Left cardiac atrium (tissue), 4 donors: ENCODE measurements at regions not wholly inside any gene's neighbourhood (a gene's known extent, or its start where the extent isn't known, plus 50 kb on each side); places are given as distances from the start of the nearest gene placed in this dataset.

ENCODE experiments used
- ATAC-seq, 2 donors: fragments of 200-7000 bp; cut with Tn5 transposase; one replicate each; pipeline ENCODE4 v1.9.1; 2020; ENCODE audit warnings: mild to moderate bottlenecking in 2 of 2, moderate library complexity in 2 of 2
- DNase-seq: peaks from one replicate; pipeline ENCODE4 v3.0.0-alpha.2; 2020
- intact Hi-C, 2 donors: fragments of 100-400 bp; cut with DNase I; formaldehyde crosslinking; loops; one replicate each; pipeline versions ENCODE4 v1.14.1 to v1.15.1; 2022 to 2023
- donor health status: DM: no; HTN: yes; CAD: no.
- donor health status: DM: no; HTN: yes; CAD: no; lungs with severe emphysema.
- donor health status: DM: yes; HTN: yes; CAD: no.
- donor health status: Dilated cardiomyopathy.

DNA sequence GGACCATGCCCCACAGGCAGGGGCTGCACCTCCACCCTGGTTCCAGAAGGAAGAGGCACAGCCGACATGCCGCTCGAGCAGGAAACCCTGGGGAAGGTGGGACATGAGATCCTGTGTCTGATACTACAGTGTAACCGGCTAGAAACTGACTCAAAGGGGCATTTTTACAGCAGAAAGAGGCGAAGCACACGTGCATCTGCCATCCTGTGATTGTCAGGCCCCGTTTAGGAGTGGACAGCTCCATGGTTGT, 62.7 kb downstream of the SIK1 start:
- DNase-seq, result no peak
- intact Hi-C loops, result no loop called here
- ATAC-seq, result no peak

GRCh38 chr21:43363506-43364260, 63.2 kb downstream of the SIK1 start:
- intact Hi-C loops, result no loop called here
- ATAC-seq (no peak), DNase-seq (no peak)

DNA sequence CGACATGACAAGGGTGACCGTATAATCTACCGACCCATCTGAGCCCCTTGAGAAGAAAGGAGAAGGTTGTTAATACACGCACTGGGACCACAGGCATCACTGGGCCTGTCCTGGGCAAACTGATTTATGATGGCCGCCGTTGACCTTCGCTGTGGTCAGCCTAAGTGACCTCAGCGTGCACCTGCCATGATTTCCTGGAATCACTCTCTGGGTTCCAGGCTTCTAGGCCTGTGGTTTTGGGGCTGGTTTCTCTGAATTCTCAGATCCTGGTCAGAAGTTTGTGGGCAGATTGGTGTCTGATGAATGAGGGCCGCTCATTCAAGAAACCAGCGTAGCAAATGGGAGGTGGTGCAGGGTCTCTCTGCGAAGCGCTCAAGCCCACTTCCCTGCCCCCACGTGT, 64.0 kb downstream of the SIK1 start:
- intact Hi-C loops, result no loop called here

GRCh38 chr21:43362321-43362791, 64.6 kb downstream of the SIK1 start:
- ATAC-seq (peak; percentile 78 to 84), DNase-seq (peak; percentile 88)
- intact Hi-C loops, result no loop called here

More for the DNA sequence above, 64.0 kb downstream of the SIK1 start:
- ATAC-seq, result no peak
- DNase-seq, result no peak

DNA sequence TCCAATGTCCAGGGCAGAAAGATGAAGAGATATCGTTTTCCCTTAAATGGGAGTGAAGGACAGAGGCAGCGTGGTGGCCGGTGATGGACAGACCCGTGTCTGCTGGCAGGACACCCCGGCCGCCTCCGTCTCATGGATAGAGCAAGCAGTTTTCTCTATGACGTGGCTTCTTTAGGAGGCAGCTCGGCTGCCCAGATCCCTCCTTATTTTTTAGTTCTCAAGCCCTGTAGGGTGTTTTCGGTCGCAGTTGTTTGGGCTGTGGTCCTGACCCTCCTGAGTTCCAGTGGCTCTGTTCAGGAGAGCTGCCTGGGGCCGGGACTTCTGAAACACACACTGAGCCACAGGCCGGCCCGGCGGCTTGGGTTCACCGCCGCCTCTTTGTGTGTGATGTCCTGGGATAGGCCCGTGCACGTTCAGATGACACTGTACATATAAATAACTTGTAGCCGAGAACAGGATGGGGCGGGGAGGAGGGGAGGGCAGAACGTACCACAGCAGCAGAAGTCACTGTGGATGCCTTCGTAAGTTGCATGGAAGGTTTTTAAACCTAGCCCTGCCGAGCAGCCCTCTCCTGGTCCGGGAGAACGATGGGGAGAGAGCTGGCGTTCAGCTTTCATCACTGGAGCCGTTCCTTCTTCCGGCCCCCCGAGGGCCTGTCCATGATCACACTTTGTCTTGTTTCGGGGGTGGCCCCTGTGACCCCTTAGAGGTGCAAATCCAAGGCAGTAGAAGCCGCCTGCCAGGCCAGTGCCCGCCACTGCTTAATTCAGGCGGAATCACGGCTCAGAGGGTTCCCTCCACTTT, 65.2 kb downstream of the SIK1 start:
- intact Hi-C loops, result no loop called here
- ATAC-seq (peak; percentile 79 to 87), DNase-seq (peak; percentile 69)

DNA sequence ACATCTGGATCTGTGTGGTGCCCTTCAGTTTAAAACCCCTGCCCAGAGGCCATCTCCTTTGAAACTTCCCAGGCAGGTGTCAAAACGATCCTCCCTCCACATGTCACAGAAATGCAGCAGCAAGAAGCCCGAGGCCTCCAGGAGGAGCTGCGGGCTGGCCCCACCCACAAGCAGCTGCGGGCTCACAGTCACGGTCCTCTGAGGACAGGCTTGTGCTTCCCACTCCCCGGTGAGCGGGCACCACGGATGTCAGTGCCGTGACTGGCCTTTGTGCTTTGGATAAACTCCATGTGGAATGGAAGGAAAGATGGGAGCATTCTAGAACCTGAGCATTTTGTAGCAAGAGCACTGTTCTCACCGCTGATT, 65.8 kb downstream of the SIK1 start:
- DNase-seq (no peak), ATAC-seq (peak; percentile 21 to 50)
- intact Hi-C loops, result no loop called here

- DNase-seq (no peak), ATAC-seq (no peak)
- intact Hi-C loops, result no loop called here
These were observed 66.3 kb downstream of the SIK1 start for GRCh38 chr21:43360441-43361126.

DNA sequence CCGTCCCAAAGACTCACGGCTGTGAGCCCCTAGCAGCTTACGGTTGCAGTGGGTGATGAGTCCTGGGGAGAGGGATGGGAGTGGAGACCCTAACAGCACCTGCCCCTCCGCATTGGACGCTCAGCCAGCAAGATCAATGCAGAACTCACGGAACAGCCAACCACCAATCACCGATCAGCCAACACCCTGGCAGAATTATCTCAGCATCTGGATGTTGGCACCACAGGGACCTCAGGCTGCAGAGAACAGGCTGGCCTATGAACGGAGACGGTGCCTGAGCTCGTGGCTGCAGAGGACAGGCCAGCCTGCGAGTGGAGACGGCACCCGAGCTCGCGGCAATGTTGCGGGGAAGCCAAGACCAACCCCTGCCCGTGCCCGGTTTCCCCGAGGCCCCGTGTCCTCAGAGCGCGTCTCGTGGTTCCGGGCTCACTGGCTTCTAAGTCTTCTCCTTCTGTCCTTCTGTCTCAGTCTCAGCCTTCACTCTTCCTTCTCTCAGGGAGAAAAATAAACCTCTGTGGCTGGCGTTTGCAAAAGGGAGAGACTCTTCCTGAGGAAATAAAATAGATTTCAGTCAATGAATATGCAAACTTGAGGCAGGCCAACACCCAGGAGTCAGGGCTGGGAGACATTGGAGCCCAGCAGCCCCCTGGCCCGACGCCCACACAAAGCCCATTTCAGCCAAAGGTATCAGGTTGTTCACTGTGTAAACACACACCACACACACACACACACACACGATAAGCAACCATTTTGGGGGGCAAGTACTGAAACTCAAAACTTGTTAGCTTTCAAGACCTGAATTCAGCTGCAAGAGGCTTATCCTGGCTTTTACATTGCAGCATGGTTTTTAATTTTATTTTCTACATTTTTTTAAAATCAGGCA, 67.8 kb downstream of the SIK1 start:
- intact Hi-C loops, result no loop called here
- ATAC-seq, result no peak
- no peak for DNase-seq

DNA sequence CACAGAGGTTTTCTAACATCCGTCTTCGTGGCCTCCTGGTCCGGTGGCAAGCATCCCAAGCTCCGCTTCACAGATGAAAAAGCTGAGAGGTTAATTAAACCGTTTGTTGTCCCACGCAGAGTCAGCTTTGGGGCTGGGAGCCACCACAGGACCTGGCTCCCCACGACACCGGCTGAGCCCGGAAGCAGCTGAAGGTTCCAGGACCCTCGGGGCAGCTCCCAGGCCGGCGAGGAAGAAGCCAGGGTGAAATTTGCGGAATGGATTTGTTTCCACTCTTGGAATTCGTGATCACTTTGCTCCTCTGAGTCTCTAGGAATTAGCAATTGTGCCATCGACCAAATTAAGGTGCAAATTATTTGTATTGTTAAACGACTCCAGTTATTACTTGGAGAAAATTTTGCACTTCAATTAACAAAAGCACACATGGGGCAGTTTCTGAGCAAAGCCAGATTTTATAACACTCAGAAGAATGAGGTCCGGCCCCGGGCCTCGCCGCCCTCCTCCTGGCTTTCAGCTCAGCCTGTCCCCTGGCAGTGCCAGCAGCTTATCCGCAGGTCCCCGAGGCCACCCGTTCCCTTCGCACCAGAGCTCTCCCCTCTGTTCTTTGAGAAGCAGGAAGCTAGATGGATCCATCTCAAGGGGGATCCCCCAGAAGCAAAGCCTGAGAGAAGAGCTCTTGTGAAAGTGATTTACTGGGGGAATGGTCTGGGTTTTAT, 69.1 kb downstream of the SIK1 start:
- intact Hi-C loops, result no loop called here
- DNase-seq (no peak), ATAC-seq (no peak)

DNA sequence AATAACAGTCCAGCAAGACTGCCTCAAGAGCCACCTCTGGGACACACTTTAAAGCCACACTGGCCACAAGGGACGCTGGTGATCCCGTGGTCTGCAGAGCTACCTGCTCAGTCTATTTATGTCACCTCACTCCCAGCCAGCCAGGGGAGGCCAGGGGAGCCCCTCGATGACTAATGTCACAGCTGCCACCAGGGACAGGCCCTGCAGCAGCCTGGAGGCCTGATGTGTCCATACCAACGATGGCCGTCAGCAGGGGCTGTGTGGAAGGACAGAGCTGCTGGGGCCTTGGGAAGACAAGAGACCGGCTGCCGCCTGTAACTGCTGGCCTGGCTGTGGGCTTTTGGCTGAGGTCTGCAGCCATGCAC, 71.0 kb downstream of the SIK1 start:
- intact Hi-C loops, result no loop called here
- DNase-seq, result no peak

GRCh38 chr21:43355266-43355924, 71.5 kb downstream of the SIK1 start:
- intact Hi-C loops, result no loop called here
- ATAC-seq (no peak), DNase-seq (no peak)

More for the DNA sequence above, 71.0 kb downstream of the SIK1 start:
- ATAC-seq, result no peak

DNA sequence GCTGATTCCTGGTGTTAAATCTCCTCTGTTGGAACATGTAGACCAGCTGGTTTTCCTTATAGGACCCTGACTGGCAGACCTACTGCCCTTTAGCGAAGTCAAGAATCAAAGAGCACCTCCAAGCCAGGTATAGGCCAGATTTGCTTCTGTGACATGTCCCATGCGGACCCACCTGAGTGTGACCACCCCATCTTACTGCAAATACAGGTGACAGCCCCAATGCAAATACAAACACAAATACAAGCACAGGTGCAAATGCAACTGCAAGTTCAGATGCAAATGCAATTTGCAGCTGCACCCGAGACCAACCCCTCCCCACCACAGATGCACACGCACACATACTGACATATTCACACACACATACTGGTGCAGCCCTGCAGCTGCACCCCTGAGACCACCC, 72.3 kb downstream of the SIK1 start:
- DNase-seq (no peak), ATAC-seq (no peak)
- intact Hi-C loops, result no loop called here

DNA sequence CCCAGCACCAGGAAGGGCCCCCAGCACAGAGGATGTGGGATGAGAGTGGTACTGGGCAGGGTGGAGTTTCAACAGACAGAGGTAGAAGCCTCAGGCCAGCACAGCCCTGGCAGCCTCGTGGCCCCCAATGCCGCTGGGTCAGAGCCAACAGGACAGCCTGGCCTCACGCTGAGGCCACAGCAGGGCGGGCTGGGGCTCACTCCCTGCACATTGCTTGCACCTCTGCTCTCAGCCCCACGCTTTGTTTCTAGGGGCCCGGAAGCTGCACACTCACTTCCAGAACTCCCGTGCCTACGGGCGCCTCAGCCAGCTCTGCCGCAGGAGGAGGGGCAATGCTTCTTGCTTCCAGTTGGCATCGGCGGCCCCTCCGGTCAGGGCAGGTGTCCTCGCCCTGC, 72.9 kb downstream of the SIK1 start:
- DNase-seq (no peak), ATAC-seq (no peak)
- intact Hi-C loops, result no loop called here

DNA sequence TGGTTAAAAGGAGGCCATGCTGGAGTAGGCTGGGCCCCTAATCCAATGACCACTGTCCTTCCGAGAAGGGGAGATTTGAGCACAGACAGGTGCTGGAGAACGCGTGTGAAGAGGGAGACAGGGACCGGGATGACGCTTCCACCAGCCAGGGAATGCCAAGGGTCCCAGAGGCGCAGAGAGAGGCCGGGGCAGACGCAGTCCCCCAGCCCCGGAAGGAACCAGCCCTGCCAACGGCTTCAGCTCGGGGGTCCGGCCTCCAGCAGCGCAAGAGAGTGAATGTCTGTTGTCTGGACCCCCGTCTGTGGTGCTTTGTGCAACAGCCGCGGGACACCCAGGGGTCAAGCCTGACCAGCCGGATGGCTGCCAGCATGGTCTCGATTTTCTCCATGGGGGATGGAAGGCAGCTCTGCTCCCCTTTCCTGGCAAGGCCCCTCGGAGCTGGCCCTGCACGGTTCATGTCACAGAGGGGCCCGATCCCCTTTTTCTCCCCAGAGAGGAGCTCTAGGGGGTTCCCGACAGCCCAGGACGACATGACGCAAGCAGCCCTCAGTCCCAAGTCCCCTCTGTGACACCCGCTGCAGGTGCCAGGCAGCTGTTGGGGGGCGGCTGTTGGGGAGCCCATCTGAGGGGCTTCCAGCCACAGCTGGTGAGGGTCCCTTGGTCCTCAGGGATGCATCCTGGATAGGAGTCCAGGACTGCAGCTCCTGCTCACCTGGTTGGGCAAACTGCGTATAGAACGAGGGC, 73.5 kb downstream of the SIK1 start:
- DNase-seq (no peak), ATAC-seq (no peak)
- intact Hi-C loops, result no loop called here

DNA sequence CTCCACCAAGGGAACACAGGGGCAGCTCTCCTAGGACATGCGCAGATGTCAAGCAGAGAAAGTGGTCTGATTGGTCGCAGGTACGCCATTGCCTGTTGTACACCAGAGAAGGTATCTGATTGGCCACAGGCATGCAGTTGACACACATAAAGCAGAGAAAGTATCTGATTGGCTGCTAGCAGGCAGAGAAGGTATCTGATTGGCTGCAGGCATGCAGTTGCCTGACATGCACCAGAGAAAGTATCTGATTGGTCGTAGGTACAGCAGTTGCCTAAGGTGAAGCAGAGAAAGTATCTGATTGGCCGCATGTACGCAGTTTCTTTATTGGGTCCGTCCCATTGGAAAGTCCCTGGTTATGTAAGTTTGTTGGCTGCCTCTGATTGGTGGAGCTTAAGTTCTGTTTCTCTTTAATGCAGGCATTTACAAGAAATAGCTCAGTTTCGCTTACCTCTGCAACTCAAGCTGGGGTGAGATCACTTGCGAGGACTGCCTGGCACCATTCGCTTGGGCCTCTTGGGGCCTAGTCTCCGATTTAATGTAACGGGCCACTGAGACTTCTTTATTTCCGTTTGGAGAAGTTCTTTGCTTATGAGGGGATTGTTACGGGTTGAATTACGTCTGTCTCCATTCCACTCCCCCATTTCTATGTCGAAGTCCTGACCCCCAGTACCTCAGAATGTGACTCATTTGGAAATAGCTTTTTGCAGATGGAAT, 74.2 kb downstream of the SIK1 start:
- DNase-seq (no peak), ATAC-seq (no peak)
- intact Hi-C loops, result no loop called here

GRCh38 chr21:43352154-43352537, 74.8 kb downstream of the SIK1 start:
- DNase-seq, result no peak
- ATAC-seq, result no peak
- intact Hi-C loops, result no loop called here

DNA sequence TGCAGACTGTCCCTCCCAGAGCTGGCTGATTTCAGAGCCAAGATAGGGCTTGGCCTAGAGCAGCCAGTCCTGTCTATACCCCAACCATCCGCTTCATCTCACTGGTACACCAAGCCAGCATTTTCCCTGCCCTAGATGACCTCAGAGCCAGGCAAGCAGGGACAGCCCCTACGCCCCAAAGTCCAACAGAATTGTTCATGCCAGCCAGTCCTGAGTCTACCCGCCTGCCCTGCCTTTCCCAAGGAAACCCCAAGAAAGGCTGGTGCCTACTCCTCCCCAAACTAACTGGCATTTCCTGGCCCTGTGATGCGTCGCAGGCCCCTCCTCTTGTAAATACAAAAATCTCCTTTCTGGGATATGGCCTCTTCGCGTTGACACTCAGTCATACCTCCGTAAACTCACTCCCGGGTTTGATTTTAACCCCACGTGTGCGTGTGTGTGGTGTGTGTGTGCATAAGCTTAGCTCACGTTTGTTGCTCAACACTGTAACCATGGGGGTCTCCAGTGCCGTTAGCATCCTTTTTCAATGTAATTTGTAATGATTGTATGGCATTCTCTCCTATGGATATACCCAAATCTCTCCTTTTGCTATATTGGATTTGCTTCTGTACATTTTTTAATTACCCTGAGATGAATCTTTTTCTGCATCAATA, 75.3 kb downstream of the SIK1 start:
- DNase-seq (no peak), ATAC-seq (no peak)
- intact Hi-C loops, result no loop called here
